GM19463 (cell line): ENCODE measurements at regions not wholly inside any gene's neighbourhood (a gene's known extent, or its start where the extent isn't known, plus 50 kb on each side); places are given as distances from the start of the nearest gene placed in this dataset.
"Not testable (repeated sequence)": the region's sequence is repeated elsewhere in the genome, so short reads cannot be mapped to it uniquely, and the experiment has no call there.

Experiments
- ATAC-seq: cut with Tn5 transposase; IDR thresholded peaks from one replicate; pipeline ENCODE4 v1.9.1; 2021; ENCODE audit warnings: mild to moderate bottlenecking, moderate library complexity; ENCODE audit not compliant: unreplicated experiment

DNA sequence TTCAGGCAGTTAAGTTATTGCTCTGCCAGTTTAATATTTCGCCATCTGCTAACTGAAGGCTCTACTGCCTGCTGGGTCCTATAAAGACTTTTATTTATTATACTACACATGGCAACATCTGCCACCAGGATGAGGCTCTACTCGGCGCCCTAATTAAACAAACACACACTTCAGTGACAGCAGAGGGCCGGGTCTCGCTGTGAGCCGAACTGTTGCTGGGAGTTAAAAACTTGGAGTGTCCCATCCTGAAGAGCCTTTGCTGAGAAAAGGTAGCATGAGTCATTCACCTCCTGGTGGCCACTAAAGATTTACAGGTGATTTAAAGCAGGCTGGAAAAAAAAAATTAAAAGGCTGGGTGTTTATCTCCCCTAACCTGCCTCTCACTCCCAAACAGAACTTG, 183.7 kb downstream of the NPIPA8 start:
- not testable (repeated sequence) for ATAC-seq

DNA sequence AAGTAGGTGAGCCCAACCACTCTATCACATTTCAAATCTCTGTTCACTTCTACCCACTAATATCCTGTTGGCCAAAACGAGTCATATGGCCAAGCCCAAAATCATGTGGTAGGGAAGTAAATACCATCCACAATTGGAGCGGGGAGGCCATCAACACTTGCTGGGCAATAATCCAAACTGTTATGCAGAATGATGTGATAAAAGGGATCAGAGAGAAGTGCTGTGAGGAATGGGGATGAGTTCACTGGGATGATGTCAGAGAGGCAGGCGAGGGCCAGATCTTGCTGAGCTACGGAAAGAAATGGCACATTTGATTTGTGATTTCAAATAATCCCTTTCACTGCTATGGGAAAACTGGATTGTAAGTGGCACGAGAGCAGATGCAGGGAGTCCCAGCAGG, 188.4 kb downstream of the NPIPA8 start:
- not testable (repeated sequence) for ATAC-seq

DNA sequence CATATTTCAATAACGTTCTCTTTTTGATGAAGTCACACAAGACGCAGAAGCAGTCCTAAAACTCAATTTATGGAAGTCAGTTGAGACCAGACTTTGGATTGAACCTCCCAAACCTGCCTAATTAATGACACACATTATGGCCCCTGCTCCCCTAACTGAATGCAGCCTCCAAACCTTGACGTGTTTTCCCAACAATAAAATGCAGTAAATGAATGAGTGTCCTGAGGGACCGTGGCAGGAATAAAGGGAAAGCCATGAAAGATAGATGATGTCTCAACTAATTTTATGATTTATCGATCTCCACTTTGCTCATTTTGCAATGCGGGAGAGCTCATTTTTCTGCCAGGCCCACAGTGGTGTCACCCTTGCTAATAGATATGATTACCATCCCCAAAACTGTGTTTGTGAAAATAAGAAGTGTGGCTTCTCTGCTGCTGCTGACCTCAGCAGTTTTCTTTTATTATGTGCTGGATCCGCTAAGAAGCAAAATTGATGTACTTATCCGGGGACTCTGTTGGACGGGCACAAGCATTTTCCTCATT, 189.9 kb downstream of the NPIPA8 start:
- not testable (repeated sequence) for ATAC-seq

DNA sequence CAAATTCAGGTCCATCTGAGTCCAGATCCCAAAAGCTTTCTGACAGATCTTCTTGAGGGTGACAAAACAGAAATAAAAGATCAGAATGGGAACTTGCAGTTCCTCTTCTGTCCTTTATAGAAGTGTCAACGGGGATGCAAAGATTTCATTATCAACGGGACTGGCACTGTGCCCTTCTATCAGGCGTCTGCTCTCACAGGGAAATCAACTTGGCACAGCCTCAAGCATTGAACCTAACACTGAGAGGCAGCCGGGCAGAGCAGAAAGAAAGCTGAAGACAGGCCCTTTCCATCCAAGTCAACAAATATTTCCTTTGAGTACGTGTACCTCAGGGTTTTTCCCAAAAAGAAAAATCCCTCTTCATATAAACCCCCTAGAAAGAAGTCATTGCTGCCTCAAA, 194.5 kb downstream of the NPIPA8 start:
- not testable (repeated sequence) for ATAC-seq

DNA sequence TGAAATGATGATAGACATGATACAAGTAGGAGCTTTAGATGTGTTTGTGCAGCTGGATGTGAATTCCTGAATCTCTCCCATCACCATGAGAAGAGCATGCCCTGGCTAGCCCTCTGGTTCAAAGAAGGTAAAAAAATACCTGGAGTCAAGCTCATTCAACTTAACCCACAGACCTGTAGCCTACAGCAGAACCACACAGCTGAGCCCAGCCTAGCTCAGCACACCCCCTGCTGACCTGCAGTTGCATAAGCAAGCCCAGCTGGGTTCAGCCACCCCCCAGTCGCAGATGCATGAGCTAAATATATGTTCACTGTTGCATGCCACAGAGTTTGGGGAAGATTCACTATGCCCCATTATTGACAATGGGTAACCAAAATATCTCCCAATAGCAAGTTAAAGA, 200.2 kb downstream of the NPIPA8 start:
- not testable (repeated sequence) for ATAC-seq

DNA sequence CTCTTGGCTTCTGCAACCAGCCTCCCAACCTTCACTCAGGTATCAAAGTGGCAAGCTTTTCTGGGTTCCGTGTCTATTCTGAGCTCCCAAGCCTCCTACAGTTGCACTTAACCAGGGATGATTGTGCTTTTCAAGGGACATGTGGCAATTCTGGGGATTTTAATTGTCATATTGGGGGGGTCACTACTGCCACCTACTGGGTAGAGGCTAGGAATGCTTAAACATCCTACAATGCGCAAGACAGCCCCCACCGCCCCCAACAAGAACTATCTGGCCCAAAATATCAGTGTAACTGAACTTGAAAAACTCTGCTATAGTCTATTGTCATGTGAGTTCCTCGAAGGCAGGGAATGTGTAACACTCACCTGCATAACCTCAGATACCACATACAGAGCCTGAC, 201.5 kb downstream of the NPIPA8 start:
- not testable (repeated sequence) for ATAC-seq

DNA sequence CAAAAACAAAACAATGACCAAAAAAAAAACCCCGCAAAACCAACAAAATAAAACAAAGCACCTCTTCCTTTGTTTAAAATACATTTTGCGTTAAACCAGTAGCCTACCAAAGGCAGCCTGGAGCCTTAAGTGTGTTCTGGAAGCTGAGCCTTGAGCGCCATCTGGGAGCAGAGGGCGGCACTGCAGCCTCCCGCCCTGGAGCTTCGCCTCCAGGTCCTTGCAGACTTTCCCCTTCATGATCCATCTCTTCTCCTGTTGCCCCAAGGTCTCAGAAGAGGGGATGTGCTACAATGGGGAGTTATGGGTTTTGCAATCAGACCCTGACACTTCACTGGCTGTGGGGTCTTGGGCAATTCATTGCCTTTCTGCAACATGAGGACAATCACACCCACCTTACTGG, 204.9 kb downstream of the NPIPA8 start:
- not testable (repeated sequence) for ATAC-seq

DNA sequence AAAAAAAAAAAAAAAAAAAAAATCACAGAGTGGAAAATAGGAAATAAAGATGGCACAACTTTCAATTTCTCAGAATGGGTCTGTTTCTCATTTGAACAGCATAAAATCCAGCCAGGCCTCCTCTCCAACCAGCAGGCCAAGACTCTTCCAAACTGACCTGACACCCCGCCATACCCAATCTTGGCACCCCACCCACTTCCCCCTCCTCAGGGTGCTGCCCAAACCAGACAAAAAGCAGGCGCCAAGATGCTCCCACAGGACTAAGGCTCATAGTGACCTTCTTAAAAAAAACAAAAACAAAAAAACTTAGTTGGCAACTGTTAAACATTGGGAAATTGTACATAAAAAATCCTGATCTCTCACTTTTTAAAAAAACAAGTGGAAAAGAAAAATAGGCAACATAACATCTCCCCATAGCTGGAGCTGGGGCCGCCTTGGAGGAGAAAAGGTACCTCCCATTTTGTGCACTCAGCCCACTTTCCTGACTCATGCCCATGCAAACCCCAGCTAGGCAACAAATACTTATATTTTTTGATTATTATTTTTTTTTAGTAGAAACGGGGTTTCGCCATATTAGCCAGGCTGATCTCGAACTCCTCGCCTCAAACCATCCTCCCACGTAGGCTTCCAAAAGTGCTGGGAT, 205.9 kb downstream of the NPIPA8 start:
- not testable (repeated sequence) for ATAC-seq

DNA sequence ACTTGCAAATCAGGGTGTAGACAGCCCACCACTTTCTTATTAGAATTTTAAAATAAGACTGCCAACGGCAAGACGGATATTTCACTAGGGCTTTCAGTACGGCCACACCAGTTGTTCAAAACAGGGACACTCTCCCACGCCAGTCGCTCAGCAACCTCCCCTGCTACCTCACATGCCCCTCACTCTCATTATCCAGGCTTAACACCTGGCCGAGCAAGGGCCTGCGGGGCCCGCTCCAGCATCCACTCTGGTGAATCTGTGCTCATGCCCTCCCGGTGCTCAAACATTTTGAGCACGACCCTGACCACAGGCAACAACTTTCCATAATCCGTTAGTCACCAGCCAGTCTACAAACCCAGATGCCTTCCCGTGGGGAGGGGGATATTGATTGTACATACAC, 209.5 kb downstream of the NPIPA8 start:
- ATAC-seq, result not testable (repeated sequence)

DNA sequence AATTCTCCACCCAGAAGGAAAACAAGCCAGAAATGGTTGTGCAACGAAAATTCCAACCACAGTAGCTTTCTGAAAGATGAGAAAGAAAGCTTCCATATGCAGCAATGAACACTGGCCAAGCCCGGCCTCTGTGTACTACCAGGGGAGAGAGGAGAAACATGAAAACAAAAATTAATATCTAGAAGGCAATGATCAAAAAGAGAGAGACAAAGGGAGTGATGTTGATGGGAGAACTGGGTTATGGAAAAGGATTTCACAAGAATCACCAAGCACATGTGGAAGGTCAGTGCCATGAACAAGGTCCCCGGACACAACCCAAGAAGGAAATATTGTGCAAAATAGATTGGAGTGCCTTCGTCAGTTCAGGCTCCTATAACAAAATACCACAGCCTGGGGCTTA, 217.4 kb downstream of the NPIPA8 start:
- not testable (repeated sequence) for ATAC-seq

DNA sequence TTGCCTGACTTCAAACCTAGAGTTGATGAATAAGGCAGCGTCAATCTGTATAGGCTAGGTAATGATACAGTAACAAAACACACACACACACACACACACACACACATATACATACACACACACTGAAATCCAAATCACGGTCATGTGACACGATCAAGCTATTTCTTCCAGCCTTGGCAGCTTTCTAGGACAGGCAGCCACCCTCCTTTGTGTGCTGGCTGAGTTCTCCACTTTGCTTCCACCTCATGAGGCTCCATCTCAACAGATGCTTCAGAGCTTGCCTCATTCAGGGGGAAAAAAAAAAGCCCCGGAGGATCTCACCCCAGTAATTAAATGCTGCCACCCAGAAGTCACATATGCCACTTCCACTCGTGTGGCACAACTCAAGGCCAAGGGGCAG, 217.9 kb downstream of the NPIPA8 start:
- ATAC-seq, result not testable (repeated sequence)

DNA sequence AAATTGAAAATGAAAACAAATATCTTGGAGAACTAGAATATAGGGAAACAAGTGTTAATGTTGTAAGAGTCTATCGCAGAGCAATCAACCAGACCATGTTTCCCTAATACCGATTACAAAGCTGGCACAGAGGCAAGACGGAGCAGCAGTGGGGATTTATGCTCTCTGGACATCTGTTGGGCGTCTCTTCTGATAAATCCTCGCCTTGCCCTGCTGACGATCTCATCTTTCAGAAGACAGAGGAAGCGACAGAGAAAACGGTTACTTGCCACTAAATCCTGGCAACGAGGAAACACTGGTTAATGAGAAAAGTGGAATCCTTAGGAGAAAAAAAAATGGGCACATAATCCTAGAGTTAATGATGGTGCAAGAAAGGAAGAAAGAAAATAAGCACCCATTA, 218.5 kb downstream of the NPIPA8 start:
- ATAC-seq, result not testable (repeated sequence)

DNA sequence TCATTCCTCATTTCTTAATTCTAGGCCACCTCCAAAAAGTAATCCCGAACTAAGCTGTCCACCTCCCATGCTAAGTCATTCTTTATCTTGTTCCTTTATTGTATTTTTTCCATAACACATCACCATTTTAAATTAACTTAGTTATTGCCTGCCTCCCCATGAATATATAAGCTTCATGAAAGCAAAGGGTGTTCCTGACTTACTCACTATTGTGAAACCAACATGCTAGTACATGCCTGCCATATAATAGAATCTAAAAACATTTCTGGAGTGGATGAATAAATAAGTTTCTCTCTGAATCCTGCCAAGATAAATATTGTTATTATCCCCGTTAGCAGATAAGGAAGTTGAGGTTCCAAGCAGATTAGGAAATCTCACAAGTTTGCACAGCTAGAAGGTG, 232.1 kb downstream of the NPIPA8 start:
- ATAC-seq, result not testable (repeated sequence)

DNA sequence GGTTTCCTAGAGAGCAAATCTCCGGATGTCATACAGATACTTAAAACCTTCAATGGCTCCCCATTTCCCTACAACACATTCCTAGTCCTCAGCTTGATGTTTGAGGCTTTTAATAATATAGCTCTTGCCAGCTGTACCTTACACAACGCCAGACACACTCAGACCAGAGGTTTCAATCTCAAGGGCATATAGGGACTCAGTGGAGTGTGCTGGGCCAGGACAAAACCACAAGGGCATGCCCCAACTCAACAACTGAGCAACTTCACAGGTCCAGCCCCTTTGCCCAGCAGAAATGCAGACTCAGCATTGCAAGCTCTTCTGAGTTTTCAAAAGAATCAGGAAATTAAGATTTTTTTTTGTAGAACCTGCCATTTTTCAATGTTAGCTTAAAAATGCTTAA, 235.5 kb downstream of the NPIPA8 start:
- not testable (repeated sequence) for ATAC-seq

DNA sequence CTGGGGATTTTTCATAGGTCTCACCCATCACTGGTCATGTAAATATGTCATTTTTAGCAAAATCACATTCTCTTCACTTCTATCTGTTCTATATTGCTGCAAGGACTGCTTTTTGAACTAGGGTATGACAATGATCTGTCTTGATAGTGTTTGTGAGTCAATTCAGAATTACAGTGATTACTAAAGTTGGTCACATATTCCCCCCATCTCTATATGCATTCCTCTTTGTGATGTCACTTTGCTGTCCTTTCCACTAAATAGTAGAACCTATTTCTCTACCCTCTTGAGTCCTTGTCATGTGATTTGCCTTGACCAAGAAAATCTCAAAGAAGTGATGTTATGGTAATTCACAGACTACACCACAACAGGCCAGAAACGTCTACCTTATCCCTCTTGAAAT, 243.9 kb downstream of the NPIPA8 start:
- ATAC-seq, result not testable (repeated sequence)

DNA sequence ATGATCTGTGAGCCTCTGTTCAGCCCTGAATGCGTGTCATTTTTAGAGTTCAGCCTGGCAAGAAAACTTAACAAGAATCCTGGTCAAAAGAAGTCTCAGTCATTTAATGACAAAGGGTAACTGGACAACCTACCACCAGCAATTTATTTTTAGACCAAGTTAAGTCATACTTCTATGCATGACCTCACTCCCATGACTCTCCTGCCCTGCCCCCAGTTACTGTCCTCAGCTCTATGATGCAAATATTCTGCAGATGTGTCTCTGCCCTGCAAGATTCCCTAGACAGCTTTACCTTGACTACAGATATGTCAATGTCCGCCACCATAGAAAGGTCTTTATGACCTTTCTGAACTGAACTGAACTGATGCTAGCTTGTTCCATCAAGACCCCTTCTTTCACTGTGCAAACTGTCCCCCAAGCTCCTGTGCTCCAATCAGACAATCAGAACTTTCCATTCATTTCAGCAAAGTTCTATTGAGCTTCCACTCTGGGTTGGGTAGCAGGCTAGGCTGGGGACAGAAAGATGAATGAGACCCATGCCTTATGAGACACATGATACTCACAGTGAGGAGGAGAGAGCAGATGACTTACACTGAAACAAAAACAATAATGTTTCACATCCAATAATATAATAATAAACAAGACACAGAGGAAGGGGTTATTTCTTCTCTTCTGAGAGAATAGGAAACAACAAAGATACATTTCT, 255.7 kb downstream of the NPIPA8 start:
- ATAC-seq, result not testable (repeated sequence)

DNA sequence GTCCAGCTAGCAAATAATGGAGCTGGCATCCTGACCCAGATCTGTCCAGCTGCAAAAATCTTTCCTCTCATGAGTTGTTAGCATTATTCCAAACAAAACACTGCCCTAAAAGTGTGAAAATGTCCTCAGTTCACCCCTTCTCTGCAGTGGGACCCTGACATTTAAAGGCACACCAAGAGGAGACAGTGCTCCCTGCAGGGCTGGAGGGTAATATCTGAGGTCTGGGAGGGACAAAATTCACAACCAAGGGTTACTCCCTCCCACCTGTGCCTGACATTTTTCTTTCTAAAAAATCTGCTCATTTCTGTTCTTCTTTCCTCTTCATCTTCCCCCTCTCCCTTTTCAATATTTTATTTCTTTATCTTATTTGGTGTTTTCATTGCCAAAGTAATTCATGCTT, 258.6 kb downstream of the NPIPA8 start:
- not testable (repeated sequence) for ATAC-seq

DNA sequence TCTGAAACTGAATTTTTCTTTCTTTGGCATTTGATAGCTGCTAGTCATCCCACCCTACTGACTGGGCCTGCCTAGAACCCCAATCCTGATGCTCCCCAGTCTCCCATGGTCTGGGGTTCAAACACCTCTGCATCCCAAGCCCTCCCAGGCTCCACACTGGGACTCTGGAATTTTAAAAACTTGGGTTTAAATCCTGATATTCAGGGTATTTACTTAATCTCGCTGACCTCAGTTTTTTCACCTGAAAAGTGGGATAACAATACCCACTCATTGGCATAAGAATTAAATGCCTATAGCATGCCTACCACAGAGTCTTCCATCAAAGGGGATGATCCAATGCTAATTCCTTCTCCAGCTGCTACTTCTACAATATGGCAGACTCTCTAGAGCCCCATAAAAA, 264.4 kb downstream of the NPIPA8 start:
- no peak for ATAC-seq

DNA sequence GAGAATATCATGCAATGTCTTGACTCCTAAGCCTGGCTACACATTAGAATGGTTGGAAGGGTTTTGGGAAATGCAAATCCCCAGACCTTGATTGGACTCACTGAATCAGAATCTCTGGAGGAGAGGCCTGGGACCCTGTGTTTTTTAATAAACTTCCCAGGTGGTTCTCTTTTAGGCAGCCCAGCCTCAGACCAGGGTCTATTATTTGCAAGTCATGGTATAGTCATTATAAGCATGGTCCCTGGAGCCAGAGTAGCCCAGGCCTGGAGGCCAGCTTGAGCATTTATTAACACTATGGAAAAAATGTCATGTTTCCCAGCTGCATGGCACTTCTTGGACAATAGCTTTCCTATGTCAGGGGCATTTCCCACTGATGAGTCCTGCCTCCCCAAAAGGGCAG, 266.9 kb downstream of the NPIPA8 start:
- no peak for ATAC-seq

DNA sequence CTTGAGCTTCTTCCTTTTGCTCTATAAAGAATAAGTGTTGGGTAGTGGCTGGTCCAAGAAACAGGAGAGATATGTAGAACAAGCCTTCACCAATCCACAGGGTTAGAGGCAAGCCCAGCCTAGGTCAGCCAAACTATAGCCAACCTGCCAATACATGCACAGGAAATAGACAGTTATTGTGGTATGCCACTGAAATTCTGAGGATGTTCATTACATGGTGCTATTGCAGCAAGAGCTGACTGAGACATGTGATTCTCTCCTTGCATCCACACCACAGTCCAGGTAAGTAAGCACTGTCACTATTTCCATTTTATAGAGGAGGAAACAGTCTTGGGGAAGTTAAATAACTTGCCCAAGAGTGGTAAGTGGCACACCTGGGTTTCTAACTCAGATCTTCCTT, 268.1 kb downstream of the NPIPA8 start:
- no peak for ATAC-seq

DNA sequence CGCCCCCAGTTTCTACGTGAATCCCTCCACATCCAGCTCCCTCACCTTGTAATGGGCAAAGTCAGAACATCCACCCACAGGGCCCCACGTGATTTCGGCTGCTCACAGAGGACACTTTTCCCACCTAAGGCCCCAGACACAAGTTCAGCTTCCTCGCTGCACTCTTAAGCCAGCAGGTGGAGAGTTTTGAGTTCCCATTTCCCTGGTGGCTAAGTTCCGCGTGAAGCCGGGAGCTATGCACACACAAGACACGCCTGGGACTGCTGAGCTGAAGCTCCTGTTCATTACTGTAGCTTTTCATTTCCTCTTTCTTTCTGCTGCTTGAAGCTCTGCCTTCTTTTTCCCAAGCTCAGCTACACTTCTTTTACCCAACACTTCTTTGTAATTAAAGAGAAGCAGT, 273.8 kb downstream of the NPIPA8 start:
- ATAC-seq, result no peak

DNA sequence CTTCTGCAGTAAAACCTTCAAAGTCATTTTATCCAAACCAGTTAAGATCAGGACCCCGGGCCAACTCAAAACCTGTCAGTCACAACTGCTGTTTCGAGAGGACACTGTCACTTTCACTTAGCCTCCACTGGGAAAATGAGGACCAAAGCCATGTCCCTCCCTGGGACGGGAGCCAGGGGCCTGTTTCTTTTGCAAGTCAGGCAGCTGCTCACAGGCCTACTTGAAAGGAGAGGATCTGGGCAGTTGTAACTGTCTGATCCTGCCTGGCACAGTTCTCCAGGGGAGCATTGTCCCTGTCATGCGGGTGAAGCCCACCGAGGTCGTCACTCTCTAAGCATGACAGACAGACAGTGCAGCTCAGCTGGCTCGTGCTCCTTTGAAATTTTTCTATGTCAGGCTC, 276.2 kb downstream of the NPIPA8 start:
- no peak for ATAC-seq
